RWPE2 (cell line): ENCODE measurements at regions not wholly inside any gene's neighbourhood (a gene's known extent, or its start where the extent isn't known, plus 50 kb on each side); places are given as distances from the start of the nearest gene placed in this dataset.
"Not testable (repeated sequence)": the region's sequence is repeated elsewhere in the genome, so short reads cannot be mapped to it uniquely, and the experiment has no call there.

Source experiments
- ATAC-seq: fragments of 200-7000 bp; cut with Tn5 transposase; 3 replicates; pipeline ENCODE4 v1.9.1; 2021; ENCODE audit warnings: low read depth
- DNase-seq: peaks from one replicate; pipeline ENCODE4 v3.0.0-alpha.2; 2020; ENCODE audit warnings: low spot score
- H3K27ac ChIP-seq: fragments of 450-650 bp; 2 replicates; pipeline ENCODE4 v1.5.1; 2017; ENCODE audit warnings: mild to moderate bottlenecking; ENCODE audit not compliant: poor library complexity, severe bottlenecking
- H3K27me3 ChIP-seq: fragments of 250-450 bp; sonication (Bioruptor Pico); 2 replicates; pipeline ENCODE4 v1.5.1; 2021; ENCODE audit warnings: mild to moderate bottlenecking, moderate library complexity; ENCODE audit not compliant: insufficient read depth, poor library complexity, severe bottlenecking
- H3K36me3 ChIP-seq: fragments of 250-450 bp; sonication (Bioruptor Pico); 2 replicates; pipeline ENCODE4 v1.5.1; 2020; ENCODE audit warnings: low read depth, mild to moderate bottlenecking, moderate library complexity
- H3K4me1 ChIP-seq: fragments of 250-450 bp; sonication (Bioruptor Pico); 2 replicates; pipeline ENCODE4 v1.5.1; 2021; ENCODE audit warnings: mild to moderate bottlenecking, moderate library complexity; ENCODE audit not compliant: insufficient read depth, poor library complexity, severe bottlenecking
- H3K4me3 ChIP-seq: fragments of 250-450 bp; sonication (Bioruptor Pico); 2 replicates; pipeline ENCODE4 v1.5.1; 2021; ENCODE audit warnings: mild to moderate bottlenecking, moderate library complexity; ENCODE audit not compliant: severe bottlenecking
- H3K9me3 ChIP-seq: fragments of 250-450 bp; sonication (Bioruptor Pico); 2 replicates; pipeline ENCODE4 v1.5.1; 2021; ENCODE audit warnings: mild to moderate bottlenecking, moderate library complexity; ENCODE audit not compliant: severe bottlenecking
- TF ChIP-seq, protein P1 (sequence below): fragments of 450-650 bp; IDR thresholded peaks from one replicate; pipeline ENCODE4 v1.5.1; 2017; ENCODE audit warnings: mild to moderate bottlenecking, moderate library complexity; ENCODE audit not compliant: poor library complexity, severe bottlenecking

DNA sequence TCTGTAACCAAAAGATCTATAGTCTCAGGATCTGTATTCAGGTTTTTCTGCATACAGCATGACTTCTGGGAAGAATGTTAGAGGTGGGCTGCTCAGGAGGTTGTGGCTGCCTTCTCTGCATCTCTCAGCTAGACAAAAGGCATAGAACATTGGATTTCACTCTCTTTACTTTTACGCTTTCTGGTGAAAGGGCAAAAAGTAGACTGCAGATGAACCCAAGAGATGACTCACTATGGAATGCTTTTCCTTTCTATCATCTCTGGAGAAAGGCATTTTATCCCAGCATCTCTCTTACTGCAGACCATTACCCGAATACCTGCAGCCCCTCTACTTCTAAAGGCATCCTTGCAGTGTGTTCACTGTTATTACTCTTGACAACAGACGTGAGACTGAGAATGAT lies 222.2 kb downstream of the WNT5A start:
- DNase-seq (no peak), ATAC-seq (no peak)
- no peaks in the 10 kb centered on the region for H3K4me1 ChIP-seq
- H3K27me3 ChIP-seq: no peaks in the 10 kb centered on the region
- H3K27ac ChIP-seq: no peak overlapping the region
- no peak overlapping the region for H3K4me3 ChIP-seq
- H3K36me3 ChIP-seq: no peaks in the 10 kb centered on the region
- no peaks in the 10 kb centered on the region for H3K9me3 ChIP-seq
- TF ChIP-seq, protein P1, sequence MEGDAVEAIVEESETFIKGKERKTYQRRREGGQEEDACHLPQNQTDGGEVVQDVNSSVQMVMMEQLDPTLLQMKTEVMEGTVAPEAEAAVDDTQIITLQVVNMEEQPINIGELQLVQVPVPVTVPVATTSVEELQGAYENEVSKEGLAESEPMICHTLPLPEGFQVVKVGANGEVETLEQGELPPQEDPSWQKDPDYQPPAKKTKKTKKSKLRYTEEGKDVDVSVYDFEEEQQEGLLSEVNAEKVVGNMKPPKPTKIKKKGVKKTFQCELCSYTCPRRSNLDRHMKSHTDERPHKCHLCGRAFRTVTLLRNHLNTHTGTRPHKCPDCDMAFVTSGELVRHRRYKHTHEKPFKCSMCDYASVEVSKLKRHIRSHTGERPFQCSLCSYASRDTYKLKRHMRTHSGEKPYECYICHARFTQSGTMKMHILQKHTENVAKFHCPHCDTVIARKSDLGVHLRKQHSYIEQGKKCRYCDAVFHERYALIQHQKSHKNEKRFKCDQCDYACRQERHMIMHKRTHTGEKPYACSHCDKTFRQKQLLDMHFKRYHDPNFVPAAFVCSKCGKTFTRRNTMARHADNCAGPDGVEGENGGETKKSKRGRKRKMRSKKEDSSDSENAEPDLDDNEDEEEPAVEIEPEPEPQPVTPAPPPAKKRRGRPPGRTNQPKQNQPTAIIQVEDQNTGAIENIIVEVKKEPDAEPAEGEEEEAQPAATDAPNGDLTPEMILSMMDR: no peak

DNA sequence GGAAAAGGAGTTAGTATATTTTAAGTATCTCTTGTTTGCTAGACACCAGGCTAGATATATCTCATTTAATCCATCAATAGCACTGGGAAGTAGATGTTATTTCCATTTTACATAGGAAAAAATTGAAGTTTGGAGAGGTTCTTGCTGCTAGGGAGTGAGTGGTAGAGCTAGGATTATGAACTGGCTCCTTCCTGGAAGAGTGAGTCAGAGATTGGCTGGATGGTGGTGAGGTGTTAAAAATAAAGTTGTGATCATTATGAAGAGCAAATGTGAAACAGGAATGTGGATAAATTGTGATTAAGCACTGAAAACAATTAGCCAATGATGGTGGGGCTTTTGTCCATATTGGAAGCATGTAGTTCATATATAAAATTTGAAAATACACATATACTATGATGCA lies 234.2 kb downstream of the WNT5A start:
- no peaks in the 10 kb centered on the region for H3K4me1 ChIP-seq
- no peak for ATAC-seq
- no peak overlapping the region for H3K4me3 ChIP-seq
- no peak overlapping the region for H3K27ac ChIP-seq
- no peak for DNase-seq
- H3K9me3 ChIP-seq: no peaks in the 10 kb centered on the region
- no peaks in the 10 kb centered on the region for H3K27me3 ChIP-seq
- H3K36me3 ChIP-seq: no peaks in the 10 kb centered on the region
- TF ChIP-seq, protein P1: no peak

- ATAC-seq, H3K4me1 ChIP-seq, H3K4me3 ChIP-seq, H3K27me3 ChIP-seq, DNase-seq, H3K36me3 ChIP-seq, H3K9me3 ChIP-seq, H3K27ac ChIP-seq: not testable (repeated sequence)
Observed at GRCh38 chr3:55249156-55249555, 237.9 kb downstream of the WNT5A start.

- H3K4me1 ChIP-seq: no peaks in the 10 kb centered on the region
- no peak for DNase-seq
- no peak overlapping the region for H3K4me3 ChIP-seq
- H3K36me3 ChIP-seq: no peaks in the 10 kb centered on the region
- TF ChIP-seq, protein P1: no peak
- H3K27ac ChIP-seq: no peak overlapping the region
- no peaks in the 10 kb centered on the region for H3K27me3 ChIP-seq
- no peaks in the 10 kb centered on the region for H3K9me3 ChIP-seq
- ATAC-seq: no peak
Observed at GRCh38 chr3:55247666-55248065, 239.4 kb downstream of the WNT5A start.

DNA sequence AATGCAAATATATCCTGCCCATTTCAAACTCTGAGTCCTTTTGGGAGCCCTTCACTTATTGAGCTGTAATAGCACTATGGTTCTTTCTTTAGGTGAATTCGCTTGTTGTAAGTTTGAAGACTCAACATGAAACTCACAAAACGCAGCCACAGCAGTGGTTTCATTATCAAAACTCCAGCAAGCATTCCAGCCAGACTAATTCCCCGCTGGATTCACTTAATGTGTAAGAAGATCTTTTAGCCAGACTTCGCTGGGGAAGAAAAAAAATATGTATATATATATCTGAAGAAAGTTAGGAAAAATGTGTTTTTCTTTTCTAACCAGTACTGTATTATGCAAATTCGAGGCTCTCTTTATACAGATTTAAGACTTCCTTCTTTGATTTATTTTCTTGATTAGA lies 241.1 kb downstream of the WNT5A start:
- no peak overlapping the region for H3K27ac ChIP-seq
- H3K4me1 ChIP-seq: no peaks in the 10 kb centered on the region
- no peak for ATAC-seq

More for the DNA sequence above, 241.1 kb downstream of the WNT5A start:
- no peak for DNase-seq
- Histone ChIP-seq H3K27me3 (no peaks in the 10 kb centered on the region), H3K9me3 (no peaks in the 10 kb centered on the region), H3K4me3 (no peak overlapping the region), H3K36me3 (no peaks in the 10 kb centered on the region)
- TF ChIP-seq, protein P1: no peak
